WTC11 (cell line): ENCODE measurements at regions not wholly inside any gene's neighbourhood (a gene's known extent, or its start where the extent isn't known, plus 50 kb on each side); places are given as distances from the start of the nearest gene placed in this dataset.

Experiments used
- ATF2 ChIP-seq: sonication (generic); formaldehyde crosslinking; IDR thresholded peaks from 2 replicates; pipeline ENCODE4 v1.8.1; 2022; ENCODE audit warnings: low read depth, missing genetic modification reagents, borderline replicate concordance
- CTCF ChIP-seq: fragments of 200-600 bp; IDR thresholded peaks from 2 replicates; pipeline ENCODE4 v1.8.0; 2022; ENCODE audit warnings: antibody characterized with exemption
- IRF2 ChIP-seq: sonication (generic); formaldehyde crosslinking; IDR thresholded peaks from 2 replicates; pipeline ENCODE4 v1.8.0; 2022; ENCODE audit warnings: low read depth, missing genetic modification reagents, borderline replicate concordance
- MAX ChIP-seq: sonication (generic); formaldehyde crosslinking; IDR thresholded peaks from 2 replicates; pipeline ENCODE4 v1.8.0; 2022; ENCODE audit warnings: mild to moderate bottlenecking, missing genetic modification reagents
- TP53 ChIP-seq: sonication (generic); formaldehyde crosslinking; IDR thresholded peaks from 2 replicates; pipeline ENCODE4 v1.8.1; 2023; ENCODE audit warnings: mild to moderate bottlenecking, missing genetic modification reagents
- USF2 ChIP-seq: sonication (generic); formaldehyde crosslinking; IDR thresholded peaks from 2 replicates; pipeline ENCODE4 v1.8.1; 2023; ENCODE audit warnings: mild to moderate bottlenecking, missing genetic modification reagents, moderate library complexity
- ZNF121 ChIP-seq: sonication (generic); formaldehyde crosslinking; IDR thresholded peaks from 2 replicates; pipeline ENCODE4 v1.8.0; 2023; ENCODE audit warnings: missing genetic modification reagents
- ZNF138 ChIP-seq: sonication (generic); formaldehyde crosslinking; conservative IDR thresholded peaks from 2 replicates; pipeline ENCODE4 v1.8.1; 2022; ENCODE audit warnings: mild to moderate bottlenecking, moderate library complexity, missing genetic modification reagents
- ZNF317 ChIP-seq: sonication (generic); formaldehyde crosslinking; IDR thresholded peaks from 2 replicates; pipeline ENCODE4 v1.8.1; 2023; ENCODE audit warnings: low read depth, mild to moderate bottlenecking, moderate library complexity, missing genetic modification reagents, borderline replicate concordance

GRCh38 chr2:120548627-120549608 is 186.8 kb upstream of the GLI2 start:
- TF ChIP-seq CTCF (no peak), IRF2 (no peak), ATF2 (no peak), ZNF317 (CRISPR knock-in tag) (no peak), ZNF121 (CRISPR knock-in tag) (0 out of 2 replicates have a peak, but pooled peaks have one; percentile 29), USF2 (no peak), ZNF138 (CRISPR knock-in tag) (no peak), MAX (CRISPR knock-in tag) (no peak), TP53 (no peak)
